HepG2 (cell line): ENCODE measurements at regions not wholly inside any gene's neighbourhood (a gene's known extent, or its start where the extent isn't known, plus 50 kb on each side); places are given as distances from the start of the nearest gene placed in this dataset.

ENCODE experiments used
- NR2C2 ChIP-seq: sonication (generic); formaldehyde crosslinking; IDR thresholded peaks from 2 replicates; pipeline ENCODE4 v1.4.0; 2020; ENCODE audit warnings: missing genetic modification reagents, mild to moderate bottlenecking, moderate library complexity, borderline replicate concordance
- REL ChIP-seq: sonication (generic); formaldehyde crosslinking; conservative IDR thresholded peaks from 2 replicates; pipeline ENCODE4 v1.8.0; 2022; ENCODE audit warnings: mild to moderate bottlenecking, missing genetic modification reagents, moderate library complexity
- TCF7 ChIP-seq: sonication (generic); IDR thresholded peaks from 2 replicates; pipeline ENCODE4 v1.6.1; 2016; ENCODE audit warnings: antibody characterized with exemption, low read depth
- ZNF660 ChIP-seq: sonication (generic); formaldehyde crosslinking; IDR thresholded peaks from 2 replicates; pipeline ENCODE4 v1.5.1; 2020; ENCODE audit warnings: mild to moderate bottlenecking, low read depth, missing genetic modification reagents, borderline replicate concordance
- TF ChIP-seq, protein P1 (sequence below): IDR thresholded peaks from 2 replicates; pipeline ENCODE4 v1.6.1; 2016; ENCODE audit warnings: low read depth, missing genetic modification reagents, missing compliant biosample characterization
- TF ChIP-seq, protein P2 (sequence below): sonication (generic); formaldehyde crosslinking; IDR thresholded peaks from 2 replicates; pipeline ENCODE4 v1.5.0; 2020; ENCODE audit warnings: mild to moderate bottlenecking, missing genetic modification reagents, borderline replicate concordance
- TF ChIP-seq, protein P3 (sequence below): sonication (generic); formaldehyde crosslinking; IDR thresholded peaks from 2 replicates; pipeline ENCODE4 v1.5.1; 2020; ENCODE audit warnings: mild to moderate bottlenecking, missing genetic modification reagents, borderline replicate concordance

DNA sequence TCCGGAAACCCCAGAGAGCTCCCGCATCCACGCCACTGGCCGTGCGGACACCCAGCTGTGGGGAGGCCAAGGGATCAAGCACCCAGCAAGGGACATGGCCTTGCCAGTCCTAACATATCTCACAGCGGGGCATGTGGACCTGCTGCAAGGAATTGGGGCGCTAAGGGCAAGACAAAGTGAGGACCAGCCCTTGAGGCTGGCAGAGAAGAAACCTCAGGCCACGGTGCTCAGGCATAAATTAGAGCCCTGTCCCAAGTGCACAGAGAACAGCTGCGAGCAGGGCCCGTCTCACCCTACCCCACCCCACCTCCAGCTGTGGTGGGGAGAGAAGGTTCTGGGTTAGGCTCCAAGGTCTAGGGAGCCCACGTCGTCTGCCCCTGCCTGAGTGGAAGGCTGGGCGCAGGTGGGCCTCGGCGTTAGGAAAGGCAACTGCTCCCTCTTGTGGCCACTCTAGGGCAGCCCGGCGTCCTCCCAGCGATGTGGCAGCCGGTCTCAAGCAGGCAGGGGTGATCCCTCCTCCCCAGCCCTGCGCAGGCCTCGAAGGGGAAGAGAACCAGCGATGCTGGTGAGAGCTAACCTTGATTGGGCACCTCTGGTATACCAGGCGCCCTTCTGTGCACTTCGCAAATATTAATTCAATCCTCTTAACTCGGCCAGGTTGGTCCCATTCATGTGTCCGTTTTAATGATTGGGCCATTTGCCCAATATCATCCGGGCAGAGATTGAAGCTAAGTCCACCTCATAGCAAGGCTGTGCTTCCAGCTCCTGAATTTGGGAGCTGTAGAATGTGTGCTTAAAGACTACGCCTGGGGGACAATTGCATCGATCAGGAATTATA lies 235.8 kb downstream of the NFATC2 start (continued):
- TF ChIP-seq ZNF660 (no peak), TCF7 (no peak), REL (no peak), NR2C2 (CRISPR knock-in tag) (no peak)
- TF ChIP-seq, protein P1, sequence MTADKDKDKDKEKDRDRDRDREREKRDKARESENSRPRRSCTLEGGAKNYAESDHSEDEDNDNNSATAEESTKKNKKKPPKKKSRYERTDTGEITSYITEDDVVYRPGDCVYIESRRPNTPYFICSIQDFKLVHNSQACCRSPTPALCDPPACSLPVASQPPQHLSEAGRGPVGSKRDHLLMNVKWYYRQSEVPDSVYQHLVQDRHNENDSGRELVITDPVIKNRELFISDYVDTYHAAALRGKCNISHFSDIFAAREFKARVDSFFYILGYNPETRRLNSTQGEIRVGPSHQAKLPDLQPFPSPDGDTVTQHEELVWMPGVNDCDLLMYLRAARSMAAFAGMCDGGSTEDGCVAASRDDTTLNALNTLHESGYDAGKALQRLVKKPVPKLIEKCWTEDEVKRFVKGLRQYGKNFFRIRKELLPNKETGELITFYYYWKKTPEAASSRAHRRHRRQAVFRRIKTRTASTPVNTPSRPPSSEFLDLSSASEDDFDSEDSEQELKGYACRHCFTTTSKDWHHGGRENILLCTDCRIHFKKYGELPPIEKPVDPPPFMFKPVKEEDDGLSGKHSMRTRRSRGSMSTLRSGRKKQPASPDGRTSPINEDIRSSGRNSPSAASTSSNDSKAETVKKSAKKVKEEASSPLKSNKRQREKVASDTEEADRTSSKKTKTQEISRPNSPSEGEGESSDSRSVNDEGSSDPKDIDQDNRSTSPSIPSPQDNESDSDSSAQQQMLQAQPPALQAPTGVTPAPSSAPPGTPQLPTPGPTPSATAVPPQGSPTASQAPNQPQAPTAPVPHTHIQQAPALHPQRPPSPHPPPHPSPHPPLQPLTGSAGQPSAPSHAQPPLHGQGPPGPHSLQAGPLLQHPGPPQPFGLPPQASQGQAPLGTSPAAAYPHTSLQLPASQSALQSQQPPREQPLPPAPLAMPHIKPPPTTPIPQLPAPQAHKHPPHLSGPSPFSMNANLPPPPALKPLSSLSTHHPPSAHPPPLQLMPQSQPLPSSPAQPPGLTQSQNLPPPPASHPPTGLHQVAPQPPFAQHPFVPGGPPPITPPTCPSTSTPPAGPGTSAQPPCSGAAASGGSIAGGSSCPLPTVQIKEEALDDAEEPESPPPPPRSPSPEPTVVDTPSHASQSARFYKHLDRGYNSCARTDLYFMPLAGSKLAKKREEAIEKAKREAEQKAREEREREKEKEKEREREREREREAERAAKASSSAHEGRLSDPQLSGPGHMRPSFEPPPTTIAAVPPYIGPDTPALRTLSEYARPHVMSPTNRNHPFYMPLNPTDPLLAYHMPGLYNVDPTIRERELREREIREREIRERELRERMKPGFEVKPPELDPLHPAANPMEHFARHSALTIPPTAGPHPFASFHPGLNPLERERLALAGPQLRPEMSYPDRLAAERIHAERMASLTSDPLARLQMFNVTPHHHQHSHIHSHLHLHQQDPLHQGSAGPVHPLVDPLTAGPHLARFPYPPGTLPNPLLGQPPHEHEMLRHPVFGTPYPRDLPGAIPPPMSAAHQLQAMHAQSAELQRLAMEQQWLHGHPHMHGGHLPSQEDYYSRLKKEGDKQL = no peak
- TF ChIP-seq, protein P2, sequence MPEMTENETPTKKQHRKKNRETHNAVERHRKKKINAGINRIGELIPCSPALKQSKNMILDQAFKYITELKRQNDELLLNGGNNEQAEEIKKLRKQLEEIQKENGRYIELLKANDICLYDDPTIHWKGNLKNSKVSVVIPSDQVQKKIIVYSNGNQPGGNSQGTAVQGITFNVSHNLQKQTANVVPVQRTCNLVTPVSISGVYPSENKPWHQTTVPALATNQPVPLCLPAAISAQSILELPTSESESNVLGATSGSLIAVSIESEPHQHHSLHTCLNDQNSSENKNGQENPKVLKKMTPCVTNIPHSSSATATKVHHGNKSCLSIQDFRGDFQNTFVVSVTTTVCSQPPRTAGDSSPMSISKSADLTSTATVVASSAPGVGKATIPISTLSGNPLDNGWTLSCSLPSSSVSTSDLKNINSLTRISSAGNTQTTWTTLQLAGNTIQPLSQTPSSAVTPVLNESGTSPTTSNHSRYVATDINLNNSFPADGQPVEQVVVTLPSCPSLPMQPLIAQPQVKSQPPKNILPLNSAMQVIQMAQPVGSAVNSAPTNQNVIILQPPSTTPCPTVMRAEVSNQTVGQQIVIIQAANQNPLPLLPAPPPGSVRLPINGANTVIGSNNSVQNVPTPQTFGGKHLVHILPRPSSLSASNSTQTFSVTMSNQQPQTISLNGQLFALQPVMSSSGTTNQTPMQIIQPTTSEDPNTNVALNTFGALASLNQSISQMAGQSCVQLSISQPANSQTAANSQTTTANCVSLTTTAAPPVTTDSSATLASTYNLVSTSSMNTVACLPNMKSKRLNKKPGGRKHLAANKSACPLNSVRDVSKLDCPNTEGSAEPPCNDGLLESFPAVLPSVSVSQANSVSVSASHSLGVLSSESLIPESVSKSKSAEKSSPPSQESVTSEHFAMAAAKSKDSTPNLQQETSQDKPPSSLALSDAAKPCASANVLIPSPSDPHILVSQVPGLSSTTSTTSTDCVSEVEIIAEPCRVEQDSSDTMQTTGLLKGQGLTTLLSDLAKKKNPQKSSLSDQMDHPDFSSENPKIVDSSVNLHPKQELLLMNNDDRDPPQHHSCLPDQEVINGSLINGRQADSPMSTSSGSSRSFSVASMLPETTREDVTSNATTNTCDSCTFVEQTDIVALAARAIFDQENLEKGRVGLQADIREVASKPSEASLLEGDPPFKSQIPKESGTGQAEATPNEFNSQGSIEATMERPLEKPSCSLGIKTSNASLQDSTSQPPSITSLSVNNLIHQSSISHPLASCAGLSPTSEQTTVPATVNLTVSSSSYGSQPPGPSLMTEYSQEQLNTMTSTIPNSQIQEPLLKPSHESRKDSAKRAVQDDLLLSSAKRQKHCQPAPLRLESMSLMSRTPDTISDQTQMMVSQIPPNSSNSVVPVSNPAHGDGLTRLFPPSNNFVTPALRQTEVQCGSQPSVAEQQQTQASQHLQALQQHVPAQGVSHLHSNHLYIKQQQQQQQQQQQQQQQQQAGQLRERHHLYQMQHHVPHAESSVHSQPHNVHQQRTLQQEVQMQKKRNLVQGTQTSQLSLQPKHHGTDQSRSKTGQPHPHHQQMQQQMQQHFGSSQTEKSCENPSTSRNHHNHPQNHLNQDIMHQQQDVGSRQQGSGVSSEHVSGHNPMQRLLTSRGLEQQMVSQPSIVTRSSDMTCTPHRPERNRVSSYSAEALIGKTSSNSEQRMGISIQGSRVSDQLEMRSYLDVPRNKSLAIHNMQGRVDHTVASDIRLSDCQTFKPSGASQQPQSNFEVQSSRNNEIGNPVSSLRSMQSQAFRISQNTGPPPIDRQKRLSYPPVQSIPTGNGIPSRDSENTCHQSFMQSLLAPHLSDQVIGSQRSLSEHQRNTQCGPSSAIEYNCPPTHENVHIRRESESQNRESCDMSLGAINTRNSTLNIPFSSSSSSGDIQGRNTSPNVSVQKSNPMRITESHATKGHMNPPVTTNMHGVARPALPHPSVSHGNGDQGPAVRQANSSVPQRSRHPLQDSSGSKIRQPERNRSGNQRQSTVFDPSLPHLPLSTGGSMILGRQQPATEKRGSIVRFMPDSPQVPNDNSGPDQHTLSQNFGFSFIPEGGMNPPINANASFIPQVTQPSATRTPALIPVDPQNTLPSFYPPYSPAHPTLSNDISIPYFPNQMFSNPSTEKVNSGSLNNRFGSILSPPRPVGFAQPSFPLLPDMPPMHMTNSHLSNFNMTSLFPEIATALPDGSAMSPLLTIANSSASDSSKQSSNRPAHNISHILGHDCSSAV (CRISPR knock-in tag) = no peak
- TF ChIP-seq, protein P3, sequence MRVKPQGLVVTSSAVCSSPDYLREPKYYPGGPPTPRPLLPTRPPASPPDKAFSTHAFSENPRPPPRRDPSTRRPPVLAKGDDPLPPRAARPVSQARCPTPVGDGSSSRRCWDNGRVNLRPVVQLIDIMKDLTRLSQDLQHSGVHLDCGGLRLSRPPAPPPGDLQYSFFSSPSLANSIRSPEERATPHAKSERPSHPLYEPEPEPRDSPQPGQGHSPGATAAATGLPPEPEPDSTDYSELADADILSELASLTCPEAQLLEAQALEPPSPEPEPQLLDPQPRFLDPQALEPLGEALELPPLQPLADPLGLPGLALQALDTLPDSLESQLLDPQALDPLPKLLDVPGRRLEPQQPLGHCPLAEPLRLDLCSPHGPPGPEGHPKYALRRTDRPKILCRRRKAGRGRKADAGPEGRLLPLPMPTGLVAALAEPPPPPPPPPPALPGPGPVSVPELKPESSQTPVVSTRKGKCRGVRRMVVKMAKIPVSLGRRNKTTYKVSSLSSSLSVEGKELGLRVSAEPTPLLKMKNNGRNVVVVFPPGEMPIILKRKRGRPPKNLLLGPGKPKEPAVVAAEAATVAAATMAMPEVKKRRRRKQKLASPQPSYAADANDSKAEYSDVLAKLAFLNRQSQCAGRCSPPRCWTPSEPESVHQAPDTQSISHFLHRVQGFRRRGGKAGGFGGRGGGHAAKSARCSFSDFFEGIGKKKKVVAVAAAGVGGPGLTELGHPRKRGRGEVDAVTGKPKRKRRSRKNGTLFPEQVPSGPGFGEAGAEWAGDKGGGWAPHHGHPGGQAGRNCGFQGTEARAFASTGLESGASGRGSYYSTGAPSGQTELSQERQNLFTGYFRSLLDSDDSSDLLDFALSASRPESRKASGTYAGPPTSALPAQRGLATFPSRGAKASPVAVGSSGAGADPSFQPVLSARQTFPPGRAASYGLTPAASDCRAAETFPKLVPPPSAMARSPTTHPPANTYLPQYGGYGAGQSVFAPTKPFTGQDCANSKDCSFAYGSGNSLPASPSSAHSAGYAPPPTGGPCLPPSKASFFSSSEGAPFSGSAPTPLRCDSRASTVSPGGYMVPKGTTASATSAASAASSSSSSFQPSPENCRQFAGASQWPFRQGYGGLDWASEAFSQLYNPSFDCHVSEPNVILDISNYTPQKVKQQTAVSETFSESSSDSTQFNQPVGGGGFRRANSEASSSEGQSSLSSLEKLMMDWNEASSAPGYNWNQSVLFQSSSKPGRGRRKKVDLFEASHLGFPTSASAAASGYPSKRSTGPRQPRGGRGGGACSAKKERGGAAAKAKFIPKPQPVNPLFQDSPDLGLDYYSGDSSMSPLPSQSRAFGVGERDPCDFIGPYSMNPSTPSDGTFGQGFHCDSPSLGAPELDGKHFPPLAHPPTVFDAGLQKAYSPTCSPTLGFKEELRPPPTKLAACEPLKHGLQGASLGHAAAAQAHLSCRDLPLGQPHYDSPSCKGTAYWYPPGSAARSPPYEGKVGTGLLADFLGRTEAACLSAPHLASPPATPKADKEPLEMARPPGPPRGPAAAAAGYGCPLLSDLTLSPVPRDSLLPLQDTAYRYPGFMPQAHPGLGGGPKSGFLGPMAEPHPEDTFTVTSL (CRISPR knock-in tag) = no peak
